DMS53 (cell line): ENCODE measurements at regions not wholly inside any gene's neighbourhood (a gene's known extent, or its start where the extent isn't known, plus 50 kb on each side); places are given as distances from the start of the nearest gene placed in this dataset.
A peak's percentile ranks its signal among the peaks of the same experiment; 100 is the strongest.

Source experiments
- DNase-seq: peaks from one replicate; lab custom pipeline; 2025; lab: John Stamatoyannopoulos, UW

DNA sequence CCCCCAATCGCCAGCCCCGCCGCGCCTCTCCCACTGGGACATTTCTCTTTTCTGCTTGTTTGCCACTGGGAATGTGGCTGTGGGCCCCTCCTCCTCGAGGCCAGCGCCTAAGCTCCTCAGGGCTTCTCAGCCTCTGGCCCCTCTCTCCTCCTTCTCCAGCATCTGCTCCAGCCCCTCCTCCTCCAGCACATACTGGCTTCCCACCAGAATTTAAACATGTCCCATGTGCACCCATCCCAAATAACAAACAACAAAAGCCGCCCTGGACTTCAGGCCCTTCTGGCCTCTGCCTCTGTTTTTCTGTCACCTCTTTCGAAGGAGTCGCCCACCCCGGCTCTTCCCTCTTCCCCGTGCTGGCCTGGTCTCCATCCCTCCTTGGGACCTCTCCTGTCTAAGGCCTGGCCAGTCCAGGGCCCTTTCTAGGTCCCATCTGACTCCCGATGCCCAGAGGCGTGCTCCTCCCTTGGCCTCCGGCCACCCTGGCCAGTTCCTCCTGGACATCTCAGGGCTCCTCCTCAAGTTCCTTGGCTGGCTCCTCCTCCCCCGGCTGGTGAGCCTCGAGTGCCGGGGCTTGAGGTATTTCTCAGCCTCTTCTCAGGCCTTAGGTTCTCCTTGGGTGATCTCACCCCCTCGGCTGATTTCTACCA is 94.6 kb upstream of the SLC6A6 start:
- no peak for DNase-seq

DNA sequence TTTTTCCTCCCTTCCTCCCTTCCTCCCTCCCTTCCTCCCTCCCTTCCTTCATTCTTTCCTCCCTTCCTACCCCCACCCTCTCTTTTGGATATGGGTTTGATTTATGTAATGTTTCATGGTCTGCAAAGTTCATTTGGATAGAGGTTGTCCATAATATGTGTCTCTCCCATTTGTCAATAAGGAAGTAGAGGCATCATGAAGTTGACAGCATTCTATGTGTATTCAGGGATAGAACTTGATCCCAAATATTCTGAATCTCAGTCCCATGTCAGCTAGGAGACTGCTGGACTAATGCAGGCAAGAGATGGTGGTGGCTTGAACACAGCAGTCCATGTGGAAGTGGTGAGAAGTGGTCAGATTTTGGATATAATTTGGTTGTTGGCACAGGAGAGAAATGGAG is 90.7 kb upstream of the SLC6A6 start:
- DNase-seq = no peak

DNA sequence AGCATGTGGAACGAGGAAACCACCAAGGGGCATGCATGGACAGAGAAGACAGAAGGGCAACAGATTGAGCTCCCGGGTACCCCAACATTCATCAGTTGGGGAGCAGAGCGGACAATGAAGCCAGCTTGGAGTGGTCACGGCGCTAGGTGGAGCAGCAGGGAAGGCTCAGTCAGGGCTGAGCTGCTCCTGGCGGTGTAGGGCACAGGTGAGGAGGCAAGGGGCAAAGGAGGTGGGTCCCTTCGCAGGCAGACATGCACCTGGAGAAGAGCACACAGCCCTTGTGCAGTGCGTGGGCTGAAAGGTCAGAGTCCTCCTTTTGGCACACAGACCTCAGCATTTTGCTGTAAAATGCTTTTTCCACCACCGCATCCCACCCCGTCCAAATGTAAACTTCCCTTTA is 90.0 kb upstream of the SLC6A6 start:
- DNase-seq = no peak

DNA sequence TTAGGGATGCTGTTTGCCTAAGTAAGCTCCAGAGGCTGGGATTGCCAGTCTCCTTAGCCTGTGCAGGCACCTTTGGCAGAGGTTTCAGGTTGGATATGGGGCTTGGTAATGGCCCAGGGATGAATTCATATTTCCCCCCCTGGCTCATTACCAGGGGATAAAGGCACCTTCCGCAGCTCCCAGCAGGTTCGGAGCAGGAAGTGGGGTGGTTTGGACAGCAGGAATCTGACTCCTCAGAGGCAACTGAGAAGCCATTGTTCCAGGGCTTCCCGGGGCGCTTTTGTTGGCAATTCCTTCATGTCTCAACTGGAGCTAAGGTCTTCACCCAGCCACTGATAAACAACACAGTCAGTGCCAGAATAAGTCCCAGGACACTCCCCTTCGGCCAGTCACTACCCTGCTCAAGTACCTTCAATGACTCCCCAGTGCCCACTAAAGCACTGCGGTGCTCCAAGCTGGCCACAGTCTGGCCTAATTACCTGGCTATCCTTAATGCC is 85.3 kb upstream of the SLC6A6 start:
- no peak for DNase-seq

DNA sequence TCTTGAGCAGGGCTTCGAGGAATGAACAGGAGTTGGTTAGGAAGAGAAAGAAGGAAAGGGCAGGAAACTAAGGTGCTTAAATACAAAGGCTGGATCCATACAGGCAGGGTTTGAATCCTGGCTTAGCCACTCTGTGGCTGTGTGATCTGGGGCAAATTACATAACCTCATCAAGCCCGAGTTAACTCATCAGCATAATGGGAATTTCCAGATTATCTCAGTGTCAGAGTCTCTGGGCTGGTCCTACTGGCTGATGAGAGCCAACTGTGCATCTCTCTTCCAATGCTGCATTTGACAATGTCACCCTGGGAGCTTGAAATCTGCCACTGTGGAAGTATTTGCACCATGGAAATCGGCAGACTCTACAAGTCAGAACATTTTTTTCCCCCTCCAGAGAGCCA is 83.8 kb upstream of the SLC6A6 start:
- DNase-seq = no peak

DNA sequence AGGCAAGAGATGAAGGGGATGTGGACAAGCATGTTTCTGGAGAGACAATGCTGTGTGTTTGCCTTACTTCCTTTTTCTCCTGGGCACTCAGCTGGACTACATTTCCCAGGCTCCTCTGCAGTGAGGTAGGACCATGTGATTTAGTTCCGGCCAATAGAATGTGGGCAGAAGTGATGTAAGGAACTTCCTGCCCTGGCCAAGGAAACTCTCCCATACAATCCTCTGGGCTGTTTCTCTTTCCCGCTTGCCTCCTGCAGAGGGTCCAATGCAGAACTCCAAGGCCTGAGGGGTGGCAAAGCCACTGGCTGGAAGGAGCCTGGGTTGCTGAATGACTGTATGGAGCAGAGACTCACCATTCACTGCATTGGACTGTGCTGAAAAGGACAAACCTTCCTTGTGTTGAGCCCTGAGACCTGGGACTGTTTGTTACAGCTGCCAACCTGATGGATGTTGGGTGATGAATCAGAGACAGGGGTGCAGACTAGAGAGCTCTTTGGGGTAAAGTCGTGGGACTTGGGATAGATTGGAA is 82.7 kb upstream of the SLC6A6 start:
- DNase-seq = peak; percentile 74

DNA sequence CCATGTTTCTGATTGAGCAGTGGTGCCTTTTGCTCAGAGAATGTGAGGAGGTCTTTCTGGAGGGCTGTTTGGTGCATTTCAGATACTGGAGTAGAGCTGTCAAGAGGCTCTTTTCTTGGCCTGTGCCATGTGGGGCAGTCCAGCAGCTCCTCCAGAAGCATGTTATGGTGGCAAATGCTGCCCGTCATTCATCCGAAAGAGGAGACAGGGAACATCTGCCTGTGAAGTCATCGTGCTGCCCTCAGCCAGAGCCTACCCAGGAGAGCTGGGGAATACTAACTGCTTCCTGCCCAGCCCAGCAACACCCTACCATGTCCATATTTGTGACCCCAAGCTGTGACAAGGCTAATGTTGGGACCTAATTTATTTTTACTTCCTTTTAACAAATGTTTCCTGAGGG is 82.2 kb upstream of the SLC6A6 start:
- no peak for DNase-seq

DNA sequence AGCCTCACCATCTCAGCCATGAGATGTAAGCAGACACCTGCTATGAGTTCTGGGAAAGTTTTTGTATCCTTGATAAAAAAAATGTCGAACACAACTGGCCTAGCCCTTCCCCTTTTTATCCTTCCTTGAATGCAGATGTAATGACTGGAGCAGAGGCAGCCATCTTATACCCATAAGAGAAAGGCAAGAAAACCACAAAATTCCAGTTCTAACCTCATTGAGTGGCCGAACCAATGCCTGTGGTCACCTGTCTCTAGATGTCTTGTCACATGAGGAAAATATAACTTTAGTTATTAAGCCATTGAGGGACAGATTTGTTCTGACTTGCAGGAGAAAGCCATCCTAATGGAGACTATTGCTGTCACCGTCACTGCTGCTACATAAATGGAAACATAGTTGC is 80.4 kb upstream of the SLC6A6 start:
- no peak for DNase-seq

DNA sequence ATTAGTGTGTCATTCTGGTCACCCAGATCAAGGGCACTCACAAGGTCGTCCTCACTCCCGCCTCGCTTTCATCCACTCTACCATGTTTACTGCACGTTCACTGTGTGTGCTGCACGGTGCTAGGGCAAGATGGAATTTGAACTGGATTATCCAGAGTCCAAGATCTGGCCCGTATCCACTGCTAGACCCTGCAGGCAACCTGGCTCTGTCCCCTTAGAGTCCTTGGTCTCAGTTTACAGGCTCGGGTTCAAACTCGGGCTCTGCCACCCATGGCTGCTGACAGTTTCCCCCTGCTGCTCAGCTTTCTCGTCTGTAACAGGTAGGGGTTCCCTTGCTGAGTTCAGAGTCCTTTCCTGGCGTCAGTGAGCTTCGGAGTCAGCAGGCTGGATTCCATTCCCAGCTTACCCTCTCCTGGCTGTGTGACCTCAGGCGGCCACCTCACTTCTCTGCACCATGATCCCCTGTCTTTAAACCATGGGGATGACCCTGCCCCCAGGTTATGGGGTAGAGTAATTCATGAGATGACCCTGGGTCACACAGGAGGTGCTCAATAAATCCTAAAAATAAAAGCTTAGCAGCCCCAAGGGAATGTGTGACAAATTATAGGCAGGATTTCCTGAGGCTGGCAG is 79.6 kb upstream of the SLC6A6 start:
- no peak for DNase-seq

DNA sequence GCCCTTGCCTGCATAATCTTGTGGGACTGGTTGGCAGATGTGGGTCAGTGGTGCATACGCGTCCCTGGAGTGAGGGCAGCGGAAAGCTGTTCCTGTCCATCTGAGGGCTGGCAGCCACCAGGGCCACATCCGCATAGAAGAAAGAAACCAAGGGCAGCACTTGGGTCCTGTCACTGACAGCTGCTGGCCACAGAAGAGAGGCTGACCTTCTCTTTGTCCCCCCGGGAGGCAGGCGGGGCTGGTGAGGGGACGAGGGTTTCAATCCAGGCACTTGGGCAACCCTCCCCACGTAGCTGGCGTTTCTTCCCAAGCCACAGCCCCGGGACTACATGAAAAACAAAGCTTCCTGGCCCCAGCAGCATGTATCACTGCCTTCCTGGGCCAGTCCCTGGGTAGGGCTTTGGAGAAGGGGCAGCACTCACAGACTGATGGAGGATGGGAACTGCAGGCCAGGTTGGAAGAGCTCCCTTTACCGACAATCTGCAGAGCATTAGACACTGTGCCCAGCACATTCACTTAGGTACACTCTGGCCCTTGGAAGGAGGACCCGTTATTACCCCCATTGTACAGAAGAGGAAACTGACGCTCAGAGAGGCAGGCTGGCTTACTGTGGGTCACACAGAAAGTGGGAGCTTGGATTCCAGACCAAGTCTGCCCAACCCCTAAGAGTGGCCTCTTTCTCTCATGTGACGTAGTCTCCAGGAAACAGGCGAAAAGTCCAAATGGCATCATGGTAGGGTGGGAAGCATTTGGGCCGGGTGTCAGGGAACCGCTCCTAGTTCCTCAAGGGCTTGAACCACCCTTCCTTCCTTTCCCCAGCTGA is 78.8 kb upstream of the SLC6A6 start:
- DNase-seq = no peak

DNA sequence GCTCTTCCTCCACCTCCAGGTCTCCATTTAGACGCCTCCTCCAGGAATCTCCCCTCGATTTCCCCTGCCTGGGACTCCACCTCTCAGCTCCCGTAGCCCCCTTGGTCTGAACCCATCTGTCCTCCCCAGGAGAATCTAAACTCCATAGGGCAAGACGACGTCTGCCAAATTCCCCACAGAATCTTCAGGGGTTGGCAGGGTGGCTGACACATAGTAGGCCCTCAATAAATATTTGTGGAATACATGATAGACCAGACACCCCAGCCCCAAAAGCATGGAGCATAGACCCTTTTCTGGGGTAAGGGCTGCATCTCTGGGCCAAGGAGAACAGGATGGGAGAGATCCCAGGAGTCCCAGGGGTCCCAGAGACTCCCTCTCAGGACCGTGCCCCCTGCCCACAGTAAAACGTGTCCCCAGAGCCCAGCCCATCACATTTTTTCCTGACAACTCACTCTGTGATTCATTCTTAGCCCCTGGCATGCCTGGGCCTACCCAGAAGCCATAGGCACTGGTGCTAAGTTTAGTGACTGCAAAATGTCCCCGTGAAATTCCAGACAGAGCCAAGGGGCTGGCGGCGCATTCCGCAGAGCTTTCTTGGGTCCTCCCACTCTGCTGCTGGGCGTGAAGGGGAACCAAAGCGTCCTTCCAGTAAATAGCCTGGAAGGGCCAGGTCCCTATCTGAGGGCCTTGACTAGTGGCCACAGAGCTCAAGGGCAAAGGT is 78.0 kb upstream of the SLC6A6 start:
- no peak for DNase-seq

DNA sequence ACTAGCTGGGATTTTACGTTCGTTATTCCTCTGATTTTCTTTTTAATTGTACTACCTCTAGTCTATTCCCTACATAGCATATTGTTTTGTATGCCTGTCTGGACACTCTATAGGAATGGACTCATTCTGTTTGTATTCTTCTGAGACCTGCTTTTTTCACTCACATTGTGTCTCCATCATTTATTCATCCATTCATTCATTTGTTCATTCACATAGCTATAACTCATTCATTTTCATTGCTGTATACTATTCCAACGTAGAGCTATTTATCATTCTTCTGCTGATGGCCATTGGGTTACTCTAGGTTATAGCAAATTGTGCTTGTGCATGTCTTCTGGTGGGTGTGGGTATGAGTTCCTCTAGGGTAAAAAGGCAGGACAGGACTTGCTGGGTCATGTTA is 74.0 kb upstream of the SLC6A6 start:
- no peak for DNase-seq

DNA sequence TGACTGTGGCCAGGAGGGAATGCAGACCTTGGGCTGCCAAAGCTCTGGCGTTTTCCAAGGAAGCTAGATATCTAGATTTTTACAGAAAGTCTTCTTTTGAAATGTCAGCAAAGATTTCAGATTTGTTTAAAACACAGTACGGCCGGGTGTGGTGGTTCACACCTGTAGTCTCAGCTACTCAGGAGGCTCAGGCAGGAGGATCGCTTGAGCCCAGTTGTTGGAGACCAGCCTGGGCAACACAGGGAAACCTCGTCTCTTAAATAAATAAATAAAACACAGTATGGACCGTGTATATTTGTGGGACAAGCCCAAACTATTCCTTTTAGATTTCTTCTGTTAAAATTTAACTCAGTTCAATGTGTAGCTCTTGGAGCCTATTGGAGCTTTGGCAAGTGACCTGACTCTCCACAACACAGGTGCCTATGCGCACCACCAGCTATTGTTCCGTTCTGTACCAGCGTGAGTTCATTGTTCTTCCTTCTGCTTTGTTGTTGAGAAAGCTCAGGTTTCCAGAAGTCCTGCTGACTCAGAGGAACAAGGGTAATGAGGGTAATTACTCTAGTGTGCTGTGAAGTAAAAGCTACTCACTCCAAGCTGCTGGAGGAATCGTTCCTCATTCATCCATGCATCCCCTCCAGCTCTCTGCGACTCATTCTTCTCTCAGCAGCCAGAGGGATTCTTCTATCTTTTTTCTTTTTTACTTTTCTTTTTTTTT is 73.1 kb upstream of the SLC6A6 start:
- peak; percentile 82 for DNase-seq

DNA sequence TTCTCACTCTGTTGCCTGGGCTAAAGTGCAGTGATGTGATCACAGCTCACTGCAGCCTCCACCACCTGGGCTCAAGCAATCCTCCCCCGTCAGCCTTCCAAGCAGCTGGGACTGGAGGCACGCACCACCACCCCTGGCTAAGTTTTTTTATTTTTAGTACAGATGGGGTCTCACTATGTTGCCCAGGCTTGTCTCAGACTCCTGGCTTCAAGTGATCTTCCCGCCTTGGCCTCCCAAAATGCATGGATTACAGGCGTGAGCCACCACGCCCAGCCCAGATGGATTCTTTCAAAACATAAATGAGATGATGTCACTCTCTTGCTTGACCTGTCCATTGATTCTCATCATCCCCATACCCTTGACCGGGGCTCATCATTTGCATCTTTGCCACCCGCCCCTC is 72.6 kb upstream of the SLC6A6 start:
- DNase-seq = no peak

DNA sequence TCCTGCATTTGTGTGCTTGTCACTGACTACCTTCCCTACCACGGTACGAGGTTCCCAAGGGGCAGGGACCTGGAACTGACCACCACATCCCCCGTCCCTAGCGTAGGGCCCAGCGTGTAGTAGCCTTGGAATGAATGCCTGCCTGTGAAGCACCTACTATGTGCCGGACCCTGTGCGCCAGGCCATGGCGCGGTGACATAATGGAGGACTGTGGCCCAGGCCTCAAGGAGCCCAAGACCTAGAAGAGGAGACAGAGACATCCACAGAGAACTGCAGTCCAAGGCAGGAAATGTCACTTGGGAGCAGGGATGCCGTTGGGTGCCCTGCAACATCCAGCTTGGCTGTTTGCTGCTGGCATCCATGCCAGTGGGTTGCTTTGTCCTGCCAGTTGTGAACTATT is 71.9 kb upstream of the SLC6A6 start:
- DNase-seq = no peak

DNA sequence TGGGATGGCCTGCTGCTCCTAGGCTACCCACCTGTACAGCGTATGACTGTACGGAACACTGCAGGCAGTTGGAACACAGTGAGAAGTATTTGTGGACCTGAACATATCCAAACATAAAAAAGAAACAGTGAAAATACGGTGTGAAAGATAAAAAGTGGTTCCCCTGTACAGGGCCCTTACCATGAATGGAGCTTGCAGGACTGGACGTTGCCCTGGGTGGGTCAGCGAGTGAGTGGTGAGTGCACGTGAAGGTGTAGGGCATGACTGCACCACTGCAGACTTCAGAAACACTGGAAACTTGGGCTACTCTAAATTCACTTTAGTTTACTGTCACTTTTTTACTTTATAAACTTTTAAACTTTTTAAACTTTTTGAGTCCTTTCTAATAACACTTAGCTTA is 71.2 kb upstream of the SLC6A6 start:
- no peak for DNase-seq

DNA sequence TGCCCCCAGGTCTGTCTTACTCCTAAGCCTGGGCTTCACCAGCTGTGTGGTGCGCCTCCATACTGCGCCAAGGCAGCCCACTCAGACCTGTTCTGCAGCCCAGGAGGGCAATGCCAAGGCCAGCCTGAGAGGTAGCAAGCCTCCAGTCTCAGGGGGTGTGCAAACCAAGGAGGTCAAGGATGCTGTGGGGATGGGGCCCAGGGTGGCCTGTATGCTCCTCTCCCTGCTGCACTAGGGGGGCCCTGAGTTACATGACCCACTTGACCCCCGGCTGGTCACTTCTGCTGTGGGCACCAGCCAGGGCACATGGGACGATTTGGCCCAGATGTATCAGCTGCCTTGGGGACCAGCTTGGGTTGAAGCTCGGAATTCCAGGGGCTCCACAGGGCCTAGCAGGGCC is 70.0 kb upstream of the SLC6A6 start:
- no peak for DNase-seq

DNA sequence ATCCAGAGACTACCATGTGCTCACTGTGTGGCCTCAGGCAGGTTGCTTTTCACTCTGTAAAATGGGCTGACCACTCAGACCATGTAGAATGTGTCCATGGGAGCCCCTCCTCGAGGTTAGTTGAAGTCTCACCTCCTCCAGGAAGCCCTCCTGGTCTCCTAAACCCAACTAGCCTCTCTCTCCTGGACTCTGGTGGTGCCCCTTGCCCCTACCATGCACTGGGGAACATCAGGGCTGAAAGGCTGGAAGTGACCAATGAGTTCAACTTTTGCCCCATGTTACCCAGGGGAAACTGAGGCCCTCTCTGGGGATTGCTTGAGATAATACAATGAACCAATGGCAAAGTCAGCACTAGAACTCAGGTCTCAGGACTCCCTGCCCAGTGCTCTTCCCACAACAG is 69.2 kb upstream of the SLC6A6 start:
- DNase-seq = no peak

DNA sequence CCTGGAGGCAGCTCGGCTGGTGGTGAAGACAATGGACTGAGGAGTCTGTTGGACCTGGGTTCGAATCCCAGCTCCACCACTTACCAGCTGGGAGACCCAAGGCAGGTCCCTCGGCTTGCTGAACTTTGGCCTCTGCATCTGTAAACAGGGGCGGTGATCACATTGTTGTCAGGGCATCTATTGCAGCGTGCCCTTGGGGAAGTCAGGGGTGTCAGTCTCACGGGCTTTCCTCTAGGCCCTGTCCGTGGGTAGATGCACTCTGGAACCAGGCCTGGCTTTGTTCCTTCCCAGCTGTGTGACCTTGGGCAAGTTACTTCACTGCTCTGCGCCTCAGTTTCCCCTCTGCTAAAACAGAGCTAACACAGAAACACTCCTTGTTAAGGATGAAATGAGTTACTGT is 68.8 kb upstream of the SLC6A6 start:
- no peak for DNase-seq

DNA sequence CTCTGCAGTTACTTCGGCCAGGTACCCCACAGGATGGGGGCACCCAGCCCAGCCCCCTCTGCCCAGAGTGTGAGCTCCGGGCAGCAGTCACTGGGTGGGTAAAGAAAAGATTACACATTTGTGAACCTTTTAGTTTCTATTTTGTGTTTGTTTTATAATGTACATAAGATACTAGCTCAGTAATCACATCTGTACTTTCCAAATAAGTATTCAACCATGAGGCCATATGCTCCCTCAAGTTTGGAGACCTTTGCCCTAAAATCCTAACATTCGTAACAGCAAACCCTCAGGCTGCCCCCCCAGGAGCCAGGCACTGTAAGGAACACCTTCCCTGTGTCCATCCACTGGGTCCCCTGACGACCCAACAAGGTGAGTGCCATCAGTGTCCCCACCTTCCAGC is 68.3 kb upstream of the SLC6A6 start:
- DNase-seq = peak; percentile 14

DNA sequence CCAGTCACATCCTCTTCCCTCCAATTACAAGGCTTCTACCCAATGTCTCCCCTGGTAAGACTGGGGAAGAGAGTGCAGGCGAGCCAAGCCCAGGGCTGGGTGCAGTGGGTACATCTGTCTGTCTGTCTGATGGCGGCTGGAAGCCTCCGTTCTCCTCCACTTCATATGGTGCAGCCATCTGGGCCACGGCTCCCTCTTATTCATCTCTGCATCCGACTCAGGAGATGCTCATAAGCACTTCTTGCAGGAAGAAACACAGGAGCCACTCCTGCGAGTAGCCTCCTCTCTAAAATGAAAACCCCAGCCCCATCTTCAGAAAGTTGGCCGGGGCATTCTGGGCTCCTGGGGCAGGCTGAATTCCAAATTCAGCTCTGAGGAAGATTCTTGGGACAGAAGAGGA is 67.5 kb upstream of the SLC6A6 start:
- no peak for DNase-seq
